GM12878 (cell line): ENCODE measurements at regions not wholly inside any gene's neighbourhood (a gene's known extent, or its start where the extent isn't known, plus 50 kb on each side); places are given as distances from the start of the nearest gene placed in this dataset.

Source experiments
- ATAC-seq: fragments of 200-7000 bp; cut with Tn5 transposase; 3 replicates; pipeline ENCODE4 v1.9.1; 2020; ENCODE audit warnings: mild to moderate bottlenecking, moderate library complexity
- BruUV-seq: library from RNA; stranded (reverse); fragments of 400-500 nt; replicated peaks from 2 replicates; lab custom pipeline; 2021; lab: Mats Ljungman, UMichigan
- CTCF ChIA-PET: fragments of 300-600 bp; sonication (Branson Sonifier 250); formaldehyde crosslinking; extraction: SDS; loops from one replicate; lab custom pipeline; 2021; ENCODE audit warnings: inconsistent platforms; lab: Yijun Ruan, JAX
- POLR2A ChIA-PET: fragments of 350-600 bp; formaldehyde crosslinking; extraction: SDS; loops from one replicate; lab custom pipeline; 2021; ENCODE audit warnings: inconsistent platforms; lab: Charles Lee
- RAD21 ChIA-PET: fragments of 300-600 bp; sonication (Branson Sonifier 250); formaldehyde crosslinking; loops from one replicate; lab custom pipeline; 2023; ENCODE audit warnings: antibody characterized with exemption; ENCODE audit not compliant: unreplicated experiment; lab: Charles Lee
- SMC1A ChIA-PET: fragments of 300-600 bp; sonication (Branson Sonifier 250); formaldehyde crosslinking; loops from one replicate; lab custom pipeline; 2023; ENCODE audit not compliant: unreplicated experiment, uncharacterized antibody; lab: Charles Lee
- DNase-seq: peaks from one replicate; pipeline ENCODE4 v3.0.0-alpha.2; 2011; ENCODE audit warnings: low read depth, low spot score
- FAIRE-seq: peaks from 3 replicates; lab custom pipeline; 2011; peaks lifted over from hg19 to GRCh38; lab: Jason Lieb, UNC
- H2AFZ ChIP-seq: 2 replicates; pipeline ENCODE4 v1.6.0; 2011; ENCODE audit warnings: low read depth, low read length, control low read depth; ENCODE audit not compliant: control insufficient read depth
- H3K27ac ChIP-seq: 2 replicates; pipeline ENCODE4 v1.5.1; 2011; ENCODE audit warnings: control low read depth; ENCODE audit not compliant: control insufficient read depth, insufficient read depth
- H3K27me3 ChIP-seq, 2 experiments: replicated peaks in 1 of 2; 2 replicates each; pipeline versions ENCODE4 v1.6.0 to v1.6.1; 2011; ENCODE audit warnings: low read length in 1 of 2; ENCODE audit not compliant: control insufficient read depth in 2 of 2, insufficient read depth in 2 of 2
- H3K36me3 ChIP-seq, 2 experiments: 2 replicates each; pipeline ENCODE4 v1.5.1; 2011; ENCODE audit warnings: low read length in 1 of 2; ENCODE audit not compliant: control insufficient read depth in 2 of 2, insufficient read depth in 2 of 2
- H3K4me1 ChIP-seq: 2 replicates; pipeline ENCODE4 v1.6.1; 2011; ENCODE audit warnings: mild to moderate bottlenecking, low read length, moderate library complexity, mixed read lengths; ENCODE audit not compliant: control insufficient read depth, insufficient read depth
- H3K4me2 ChIP-seq: 2 replicates; pipeline ENCODE4 v1.6.0; 2011; ENCODE audit warnings: control low read depth; ENCODE audit not compliant: control insufficient read depth, insufficient read depth
- H3K4me3 ChIP-seq: fragments of 200-600 bp; sonication (generic); 2 replicates; pipeline ENCODE4 v1.5.1; 2016
- H3K79me2 ChIP-seq: 2 replicates; pipeline ENCODE4 v1.6.0; 2011; ENCODE audit warnings: low read length; ENCODE audit not compliant: control insufficient read depth, insufficient read depth
- H3K9ac ChIP-seq: 2 replicates; pipeline ENCODE4 v1.8.0; 2011; ENCODE audit warnings: low read length, control low read depth, mixed read lengths; ENCODE audit not compliant: control insufficient read depth, insufficient read depth
- H3K9me3 ChIP-seq: replicated peaks from 3 replicates; pipeline ENCODE4 v1.5.1; 2011; ENCODE audit warnings: mild to moderate bottlenecking, low read length; ENCODE audit not compliant: control insufficient read depth, insufficient read depth
- H4K20me1 ChIP-seq: 2 replicates; pipeline ENCODE4 v1.6.0; 2011; ENCODE audit not compliant: control insufficient read depth, insufficient read depth
- BCL11A ChIP-seq: IDR thresholded peaks from 2 replicates; pipeline ENCODE4 v1.6.1; 2011; ENCODE audit warnings: low read depth, low read length
- E2F4 ChIP-seq: IDR thresholded peaks from 2 replicates; pipeline ENCODE4 v1.6.1; 2012; ENCODE audit warnings: low read depth, low read length, improper control_type of control experiment
- E2F8 ChIP-seq: fragments of 450-650 bp; IDR thresholded peaks from 2 replicates; pipeline ENCODE4 v1.6.1; 2018; ENCODE audit warnings: mild to moderate bottlenecking, low read depth, moderate library complexity; ENCODE audit not compliant: partially characterized antibody
- HDGF ChIP-seq: fragments of 450-650 bp; IDR thresholded peaks from 2 replicates; pipeline ENCODE4 v1.6.1; 2016; ENCODE audit warnings: antibody characterized with exemption
- POLR2AphosphoS5 ChIP-seq: IDR thresholded peaks from 2 replicates; pipeline ENCODE4 v1.6.1; 2011; ENCODE audit warnings: mild to moderate bottlenecking, low read length, inconsistent platforms
- SKIL ChIP-seq: fragments of 450-650 bp; IDR thresholded peaks from 2 replicates; pipeline ENCODE4 v1.6.1; 2017; ENCODE audit warnings: mild to moderate bottlenecking, low read depth, inconsistent platforms; ENCODE audit not compliant: poor library complexity, severe bottlenecking
- SP1 ChIP-seq: IDR thresholded peaks from one replicate; pipeline ENCODE4 v1.6.1; 2011; ENCODE audit warnings: low read depth, low read length
- WGBS: methylation state at CpG from one replicate; pipeline ENCODE4 v1.1.6; 2016; ENCODE audit warnings: low lambda C conversion rate; ENCODE audit not compliant: insufficient replicate concordance, insufficient coverage; ENCODE audit errors: missing lambda C conversion rate; 5-methylcytosine and 5-hydroxymethylcytosine counted together
- in situ Hi-C: fragments of 300-500 bp; cut with MboI; formaldehyde crosslinking; loops from 9 replicates; pipeline ENCODE4 v1.14.3; 2018; ENCODE audit warnings: mixed read lengths
- intact Hi-C: fragments of 100-400 bp; cut with micrococcal nuclease; formaldehyde crosslinking; loops from one replicate; pipeline ENCODE4 v1.14.2; 2022; ENCODE audit not compliant: unreplicated experiment

GRCh38 chr4:114481856-114482255, 116.8 kb upstream of the UGT8 start:
- Histone ChIP-seq H3K79me2 (no peaks in the 10 kb centered on the region), H3K4me3 (no peak overlapping the region), H4K20me1 (no peaks in the 10 kb centered on the region), H2AFZ (no peak overlapping the region), H3K4me2 (no peak overlapping the region), H3K36me3 (no peaks in the 10 kb centered on the region), H3K27me3 (no peaks in the 10 kb centered on the region), H3K9me3 (no peaks in the 10 kb centered on the region), H3K4me1 (no peaks in the 10 kb centered on the region), H3K27ac (no peak overlapping the region), H3K9ac (no peak overlapping the region)
- POLR2A ChIA-PET = no interaction called here
- RAD21 ChIA-PET = no interaction called here
- no peak for DNase-seq
- intact Hi-C loops (no loop called here), in situ Hi-C loops (no loop called here)
- CTCF ChIA-PET = no interaction called here
- no TSS peak for BruUV-seq
- WGBS = 75% methylated on average over 18 of the region's 18 CpGs
- SMC1A ChIA-PET = no interaction called here
- no peak for FAIRE-seq
- no peak for ATAC-seq
- no peak for TF ChIP-seq SP1
- TF ChIP-seq HDGF = no peak
- TF ChIP-seq POLR2AphosphoS5 = no peak
- no peak for TF ChIP-seq SKIL
- no peak for TF ChIP-seq BCL11A
- TF ChIP-seq E2F4 = no peak
- no peak for TF ChIP-seq E2F8
- TF ChIP-seq, all 136 proteins: peak for 0
